Activated T-cell treated with anti-CD3 and anti-CD28 coated beads for 4 hours (primary cell): ENCODE measurements at regions not wholly inside any gene's neighbourhood (a gene's known extent, or its start where the extent isn't known, plus 50 kb on each side); places are given as distances from the start of the nearest gene placed in this dataset.
"Not testable (repeated sequence)": the region's sequence is repeated elsewhere in the genome, so short reads cannot be mapped to it uniquely, and the experiment has no call there.

Experiments used
- DNase-seq: peaks from one replicate; pipeline ENCODE4 v3.0.0-alpha.2; 2020

DNA sequence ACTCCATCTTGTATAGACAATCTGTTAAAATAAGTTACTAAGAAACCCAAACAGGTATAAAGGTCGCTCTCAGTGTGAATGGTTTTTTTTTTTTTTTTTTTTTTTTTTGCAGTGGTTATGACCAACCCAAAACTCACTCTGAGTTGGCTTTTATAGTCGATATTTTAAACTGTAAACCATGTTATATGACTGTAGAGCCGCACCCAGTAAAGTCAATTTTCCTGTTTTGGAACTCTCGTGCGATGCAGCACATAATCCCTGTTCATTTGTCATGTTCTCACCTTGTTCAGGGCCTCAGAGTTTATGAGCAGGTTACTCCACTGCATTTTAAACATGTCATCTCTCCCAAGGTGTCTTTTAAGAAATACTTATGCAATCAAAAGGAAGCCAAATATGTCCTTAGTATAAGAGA is 112.5 kb downstream of the KLF5 start:
- no peak for DNase-seq

GRCh38 chr13:73169971-73170370 is 111.2 kb downstream of the KLF5 start:
- no peak for DNase-seq

DNA sequence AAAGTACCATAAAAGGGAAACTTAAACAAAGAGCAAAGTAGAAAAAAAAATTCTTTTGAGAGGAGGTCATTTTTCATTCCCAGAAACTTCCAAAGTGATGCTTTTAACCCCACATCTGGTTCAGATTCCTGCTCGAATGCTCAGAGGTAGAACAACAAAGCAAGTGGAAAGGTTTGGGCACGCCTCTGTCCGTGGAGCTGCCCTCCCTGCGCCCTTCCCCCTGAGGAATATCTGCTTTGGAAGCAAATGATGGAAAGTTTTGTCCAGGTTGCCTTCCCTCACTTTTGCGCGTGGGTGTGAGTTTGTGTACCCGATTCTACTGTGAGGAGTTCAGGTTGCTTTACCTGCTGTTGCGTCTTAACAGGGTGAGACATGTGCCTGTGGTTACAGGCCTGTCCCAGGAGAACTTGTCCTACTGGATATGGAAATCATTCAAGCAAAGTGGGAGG is 110.2 kb downstream of the KLF5 start:
- DNase-seq = no peak

GRCh38 chr13:73168226-73168952 is 109.6 kb downstream of the KLF5 start:
- no peak for DNase-seq

GRCh38 chr13:73167028-73167820 is 108.4 kb downstream of the KLF5 start:
- no peak for DNase-seq

DNA sequence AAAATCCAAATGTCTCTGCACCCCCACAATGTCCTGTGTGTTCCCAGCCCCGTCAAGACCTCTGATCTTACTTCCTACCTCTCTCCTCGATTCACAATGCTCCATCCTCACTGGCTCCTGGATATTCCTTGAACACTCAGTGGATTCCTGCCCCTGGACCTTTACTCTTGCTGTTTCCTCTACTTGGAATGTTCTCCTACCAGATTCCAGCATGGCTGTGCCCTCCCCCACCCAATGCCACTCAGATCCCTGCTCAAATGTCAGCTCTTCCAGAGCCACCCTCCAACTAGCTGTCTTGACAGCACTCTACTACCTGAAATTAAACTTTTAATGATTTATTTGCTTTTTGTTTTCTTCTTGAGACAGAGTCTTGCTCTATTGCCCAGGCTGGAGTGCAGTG is 107.4 kb downstream of the KLF5 start:
- DNase-seq = no peak

- no peak for DNase-seq
These were observed 104.4 kb downstream of the KLF5 start for GRCh38 chr13:73162912-73163911.

DNA sequence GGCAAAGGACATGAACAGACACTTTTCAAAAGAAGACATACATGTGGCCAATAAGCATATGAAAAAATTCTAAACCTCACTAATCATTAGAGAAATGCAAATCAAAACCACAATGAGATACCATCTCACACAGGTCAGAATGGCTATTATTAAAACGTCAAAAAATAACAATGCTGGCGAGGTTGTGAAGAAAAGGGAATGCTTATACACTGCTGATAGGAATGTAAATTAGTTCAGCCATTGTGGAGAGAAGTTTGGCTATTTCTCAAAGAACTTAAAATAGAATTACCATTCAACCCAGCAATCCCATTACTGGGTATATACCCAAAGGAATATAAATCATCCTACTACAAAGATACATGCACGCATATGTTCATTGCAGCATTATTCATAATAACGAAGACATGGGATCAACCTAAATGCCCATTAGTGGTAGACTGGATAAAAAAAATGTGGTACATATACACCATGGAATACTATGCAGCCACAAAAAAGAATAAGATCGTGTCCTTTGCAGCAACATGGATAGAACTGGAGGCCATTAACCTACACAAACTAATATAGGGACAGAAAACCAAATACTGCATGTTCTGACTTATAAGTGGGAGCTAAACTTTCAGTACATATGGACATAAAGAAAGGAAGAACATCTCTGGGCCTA is 101.7 kb downstream of the KLF5 start:
- DNase-seq = not testable (repeated sequence)

DNA sequence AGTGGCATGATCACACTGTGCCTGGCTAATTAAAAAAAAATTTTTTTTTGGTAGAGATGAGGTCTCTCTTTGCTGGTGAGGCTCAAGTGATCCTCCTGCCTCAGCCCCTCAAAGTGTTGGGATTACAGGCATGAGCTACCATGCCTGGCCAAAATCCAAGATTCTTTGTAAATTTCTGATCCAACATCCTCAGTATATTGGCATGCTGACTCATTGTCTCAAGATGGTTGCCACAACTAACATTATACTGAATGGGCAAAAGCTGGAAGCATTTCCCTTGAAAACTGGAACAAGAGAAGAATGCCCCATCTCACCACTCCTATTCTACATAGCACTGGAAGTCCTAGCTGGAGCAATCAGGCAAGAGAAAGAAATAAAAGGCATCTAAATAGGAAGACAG is 100.0 kb downstream of the KLF5 start:
- DNase-seq = no peak

DNA sequence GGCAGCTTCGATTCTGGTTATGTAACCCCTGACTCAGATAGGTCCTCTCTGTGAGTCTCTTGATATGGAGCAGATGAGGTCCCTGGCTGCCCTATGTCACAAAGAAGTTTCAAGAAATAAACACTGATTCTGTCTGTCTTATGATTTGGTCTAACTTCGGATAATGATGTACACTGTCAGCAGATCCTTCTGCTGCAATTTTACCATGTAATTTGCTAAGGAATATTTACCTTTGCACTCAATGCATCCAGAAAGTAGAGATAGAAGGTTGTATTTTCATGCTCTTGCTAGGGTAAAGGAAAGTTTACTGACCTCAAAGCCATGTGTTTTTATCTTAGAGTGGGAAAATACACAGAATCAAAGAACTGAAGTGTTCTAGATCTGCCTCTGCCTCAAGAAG is 98.2 kb downstream of the KLF5 start:
- no peak for DNase-seq

GRCh38 chr13:73146707-73147106 is 87.9 kb downstream of the KLF5 start:
- no peak for DNase-seq

DNA sequence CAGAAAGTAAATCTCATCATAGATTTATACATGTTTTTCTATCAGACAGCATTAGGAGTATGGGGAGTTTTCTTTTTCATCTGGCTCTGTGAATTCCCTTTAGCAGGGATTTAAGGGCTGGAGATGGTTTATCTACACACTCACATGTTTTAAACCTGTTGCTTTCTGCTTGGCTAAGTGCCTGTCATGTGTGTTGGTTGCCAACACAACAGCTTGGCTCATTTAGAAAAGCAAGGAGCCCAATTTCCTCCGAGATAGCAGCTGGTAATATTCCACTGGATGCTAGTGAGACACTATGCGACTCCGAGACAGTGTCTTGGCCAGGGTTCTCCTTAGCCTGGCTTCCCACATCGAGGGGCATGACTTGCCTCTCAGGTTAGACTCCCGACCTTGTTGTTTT is 83.3 kb downstream of the KLF5 start:
- no peak for DNase-seq

GRCh38 chr13:73141292-73141771 is 82.5 kb downstream of the KLF5 start:
- DNase-seq = no peak

- no peak for DNase-seq
These were observed 82.0 kb downstream of the KLF5 start for GRCh38 chr13:73140801-73141200.

DNA sequence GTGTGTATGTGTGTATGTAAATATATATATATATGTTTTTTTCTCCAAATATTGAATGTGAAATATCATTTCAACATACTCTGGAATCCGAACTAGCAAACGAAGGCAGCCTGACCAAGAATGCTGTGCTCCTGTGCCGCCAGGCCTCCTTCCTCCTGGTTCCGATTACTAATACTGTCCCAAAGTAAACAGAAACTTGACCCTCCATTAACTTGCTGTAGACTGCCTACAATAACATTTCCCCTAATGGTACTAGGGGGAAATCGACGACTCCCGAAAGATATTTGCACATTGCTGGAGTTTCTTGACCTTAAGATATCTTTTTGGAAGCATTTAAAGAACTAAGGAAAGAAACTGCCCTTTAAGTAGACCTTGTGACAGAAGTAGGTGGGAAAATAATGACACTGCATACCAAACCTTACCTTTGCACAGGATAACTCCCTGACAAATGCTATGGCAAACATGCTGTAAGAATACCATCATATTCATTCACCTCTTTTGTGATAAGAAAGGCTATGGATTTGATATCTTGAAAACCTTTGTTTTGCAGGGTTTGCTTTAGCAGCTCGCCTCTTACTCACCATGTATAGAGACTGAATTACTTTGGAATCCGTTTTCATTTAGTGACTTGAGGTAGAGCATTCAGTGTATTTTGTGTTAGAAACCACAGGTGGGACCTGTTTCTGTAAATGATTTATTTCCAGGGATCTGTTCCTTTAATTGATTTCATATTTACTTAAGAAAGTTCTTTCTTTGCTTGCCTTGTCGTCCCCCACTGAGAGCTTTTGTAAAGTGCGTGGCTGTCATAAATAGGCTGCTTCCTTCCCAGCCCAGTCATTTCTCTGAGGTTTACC is 80.1 kb downstream of the KLF5 start:
- DNase-seq = no peak

- DNase-seq = no peak
These were observed 79.5 kb downstream of the KLF5 start for GRCh38 chr13:73138276-73138637.

DNA sequence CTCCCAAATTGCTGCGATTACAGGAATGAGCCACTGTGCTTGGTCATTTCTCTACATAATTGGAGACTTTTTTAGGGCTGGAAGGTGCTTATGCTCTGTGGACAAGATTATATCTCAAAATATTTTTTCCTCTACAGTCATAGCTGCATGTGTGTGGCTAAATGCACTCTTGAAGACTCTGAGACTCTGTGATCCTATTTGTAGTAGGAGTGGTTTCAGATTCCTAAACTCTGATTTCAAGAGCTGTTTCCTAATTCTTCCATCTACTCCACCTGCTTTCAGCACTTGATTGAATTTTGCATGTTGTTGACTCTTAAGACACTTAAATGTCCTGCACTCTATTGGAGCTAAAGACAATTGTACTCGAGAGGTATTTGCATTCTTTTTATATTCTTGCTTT is 78.0 kb downstream of the KLF5 start:
- DNase-seq = no peak

DNA sequence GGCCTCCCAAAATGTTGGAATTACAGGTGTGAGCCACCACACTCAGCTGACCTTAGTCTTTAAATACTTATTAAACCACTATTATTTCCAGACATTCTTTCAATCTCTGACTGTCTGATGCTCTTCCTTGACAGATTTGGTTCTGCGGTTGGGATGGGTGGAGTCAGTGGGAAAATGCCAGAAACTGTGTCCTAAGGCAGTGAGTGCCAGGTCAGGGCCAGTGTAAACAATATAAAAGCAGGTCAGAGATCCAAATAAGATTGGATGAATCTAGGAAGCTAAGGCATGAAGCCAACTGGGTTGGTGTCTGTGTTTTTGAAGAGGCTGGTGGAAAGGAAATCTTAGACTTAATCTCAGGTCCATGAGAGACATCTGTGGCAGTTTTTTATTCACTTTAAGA is 74.7 kb downstream of the KLF5 start:
- DNase-seq = no peak

DNA sequence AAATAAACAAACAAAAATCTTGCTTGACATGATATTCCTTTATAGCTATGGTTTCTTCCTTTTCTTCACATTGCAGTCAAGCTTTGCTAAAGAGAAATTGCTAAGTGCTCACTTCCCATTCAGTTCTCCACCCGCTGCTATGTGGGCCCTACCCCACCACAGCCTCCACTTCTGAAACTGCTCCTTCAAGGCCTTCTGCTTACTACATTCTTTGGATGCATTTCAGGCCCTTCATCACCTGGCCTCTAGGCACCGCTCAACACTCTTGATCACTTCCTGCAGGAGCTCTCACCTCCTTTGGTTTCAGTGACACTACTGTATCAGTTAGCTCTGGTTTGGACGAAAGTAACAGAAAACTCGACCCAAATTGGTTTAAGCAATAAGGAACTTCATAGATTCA is 72.4 kb downstream of the KLF5 start:
- DNase-seq = no peak

- DNase-seq = no peak
These were observed 70.2 kb downstream of the KLF5 start for GRCh38 chr13:73129023-73129422.
